ENCODE measurements at regions not wholly inside any gene's neighbourhood (a gene's known extent, or its start where the extent isn't known, plus 50 kb on each side); places are given as distances from the start of the nearest gene placed in this dataset.

DNA sequence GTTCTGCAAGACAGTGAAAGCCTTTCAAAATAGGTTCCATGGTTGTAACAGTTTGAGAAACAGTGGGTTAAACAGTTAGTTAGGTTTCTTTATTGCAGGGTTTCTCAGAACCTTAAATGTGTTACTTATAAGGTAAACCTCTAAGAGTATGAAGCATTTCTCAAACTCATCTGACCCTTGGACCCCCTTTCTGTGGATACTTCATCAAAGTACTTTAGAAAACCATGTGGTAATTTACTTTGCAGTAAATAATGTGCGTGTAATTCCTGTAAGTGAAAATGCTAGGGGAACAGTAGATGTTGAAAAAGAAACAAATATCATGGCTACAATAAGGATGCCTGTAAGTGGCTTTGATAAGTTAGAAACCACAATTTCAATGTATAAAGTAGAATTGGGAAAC is 354.6 kb upstream of the RARB start:
- DNase-seq (ENCODE audit: low spot score), result no peak
- TF ChIP-seq, protein P1, sequence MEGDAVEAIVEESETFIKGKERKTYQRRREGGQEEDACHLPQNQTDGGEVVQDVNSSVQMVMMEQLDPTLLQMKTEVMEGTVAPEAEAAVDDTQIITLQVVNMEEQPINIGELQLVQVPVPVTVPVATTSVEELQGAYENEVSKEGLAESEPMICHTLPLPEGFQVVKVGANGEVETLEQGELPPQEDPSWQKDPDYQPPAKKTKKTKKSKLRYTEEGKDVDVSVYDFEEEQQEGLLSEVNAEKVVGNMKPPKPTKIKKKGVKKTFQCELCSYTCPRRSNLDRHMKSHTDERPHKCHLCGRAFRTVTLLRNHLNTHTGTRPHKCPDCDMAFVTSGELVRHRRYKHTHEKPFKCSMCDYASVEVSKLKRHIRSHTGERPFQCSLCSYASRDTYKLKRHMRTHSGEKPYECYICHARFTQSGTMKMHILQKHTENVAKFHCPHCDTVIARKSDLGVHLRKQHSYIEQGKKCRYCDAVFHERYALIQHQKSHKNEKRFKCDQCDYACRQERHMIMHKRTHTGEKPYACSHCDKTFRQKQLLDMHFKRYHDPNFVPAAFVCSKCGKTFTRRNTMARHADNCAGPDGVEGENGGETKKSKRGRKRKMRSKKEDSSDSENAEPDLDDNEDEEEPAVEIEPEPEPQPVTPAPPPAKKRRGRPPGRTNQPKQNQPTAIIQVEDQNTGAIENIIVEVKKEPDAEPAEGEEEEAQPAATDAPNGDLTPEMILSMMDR (IDR thresholded peaks at IDR 0.05; ENCODE audit: extremely low read depth, missing control alignments), result no peak

DNA sequence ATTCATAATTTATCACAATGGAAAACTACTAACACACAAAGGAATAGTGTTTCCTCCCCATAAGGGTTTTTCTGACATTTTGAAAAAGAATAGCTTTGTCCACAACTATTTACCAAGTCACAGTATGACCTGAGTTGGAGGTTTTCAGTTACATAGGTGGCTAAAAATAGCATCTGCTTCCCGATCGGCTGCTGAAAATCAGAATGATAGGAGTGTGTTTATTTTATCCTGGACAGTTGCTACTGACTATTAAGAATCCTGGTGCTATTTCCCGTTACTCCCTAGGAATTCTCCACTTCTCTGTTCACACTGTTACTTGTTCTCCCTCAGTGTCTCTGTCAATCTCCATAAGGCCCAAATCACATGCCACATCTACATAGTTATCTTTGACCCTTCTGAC is 353.9 kb upstream of the RARB start:
- no peak for DNase-seq (ENCODE audit: low spot score)
- TF ChIP-seq, protein P1 (IDR thresholded peaks at IDR 0.05; ENCODE audit: extremely low read depth, missing control alignments), result no peak

DNA sequence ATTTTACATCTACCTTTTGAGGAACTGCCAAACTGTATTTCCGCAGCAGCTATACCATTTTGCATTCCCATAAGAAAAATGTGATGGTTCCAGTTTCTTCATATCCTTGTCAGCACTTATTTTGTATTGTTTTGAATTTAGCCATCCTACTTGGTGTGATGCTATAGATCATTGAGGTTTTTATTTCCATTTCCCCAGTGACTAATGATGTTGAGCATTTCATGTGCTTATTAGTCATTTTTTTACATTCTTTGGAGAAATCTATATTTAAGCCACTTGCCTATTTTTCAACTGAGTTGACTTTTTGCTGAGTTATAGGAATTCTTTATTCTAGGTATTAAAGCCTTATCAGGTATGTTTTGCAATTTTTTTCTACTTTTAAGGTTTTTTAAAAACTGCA is 347.6 kb upstream of the RARB start:
- no peak for DNase-seq (ENCODE audit: low spot score)
- TF ChIP-seq, protein P1 (IDR thresholded peaks at IDR 0.05; ENCODE audit: extremely low read depth, missing control alignments), result no peak

DNA sequence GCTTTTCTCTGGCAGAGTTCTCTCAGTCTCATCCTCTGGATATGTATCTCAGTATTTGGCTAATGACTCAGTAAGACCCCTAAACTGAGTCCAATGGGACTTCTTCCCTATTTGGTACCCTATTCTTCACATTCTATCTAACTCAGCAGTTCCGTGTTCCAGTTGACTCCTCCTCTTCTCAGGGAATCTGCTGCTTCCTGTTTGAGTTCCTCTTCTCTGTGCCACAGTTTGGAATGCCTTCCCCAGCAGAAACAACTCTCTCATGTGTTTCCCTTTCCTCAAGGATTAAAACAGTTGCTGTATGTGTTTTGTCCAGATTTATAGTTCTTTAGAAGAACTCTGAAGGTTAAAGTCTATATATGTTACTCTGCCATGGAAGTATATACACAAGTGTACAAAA is 344.0 kb upstream of the RARB start:
- DNase-seq (ENCODE audit: low spot score), result no peak
- TF ChIP-seq, protein P1 (IDR thresholded peaks at IDR 0.05; ENCODE audit: extremely low read depth, missing control alignments), result no peak

DNA sequence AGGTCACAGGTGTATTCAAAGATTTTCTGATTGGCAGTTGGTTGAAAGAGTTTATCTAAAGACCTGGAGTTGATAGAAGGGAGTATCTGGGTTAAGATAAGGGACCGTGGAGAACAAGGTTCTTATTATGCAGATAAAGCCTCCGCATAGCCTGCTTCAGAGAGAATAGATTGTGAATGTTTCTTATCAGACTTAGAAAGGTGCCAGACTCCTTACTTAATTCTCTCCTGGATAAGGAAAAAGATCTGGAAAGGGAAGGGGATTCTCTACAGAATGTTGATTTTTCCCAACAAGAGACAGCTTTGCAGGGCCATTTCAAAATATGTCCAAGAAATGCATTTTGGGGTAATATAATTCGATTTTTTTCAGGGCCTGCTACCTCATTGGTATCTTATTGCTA is 341.3 kb upstream of the RARB start:
- no peak for DNase-seq (ENCODE audit: low spot score)
- TF ChIP-seq, protein P1 (IDR thresholded peaks at IDR 0.05; ENCODE audit: extremely low read depth, missing control alignments), result no peak

DNA sequence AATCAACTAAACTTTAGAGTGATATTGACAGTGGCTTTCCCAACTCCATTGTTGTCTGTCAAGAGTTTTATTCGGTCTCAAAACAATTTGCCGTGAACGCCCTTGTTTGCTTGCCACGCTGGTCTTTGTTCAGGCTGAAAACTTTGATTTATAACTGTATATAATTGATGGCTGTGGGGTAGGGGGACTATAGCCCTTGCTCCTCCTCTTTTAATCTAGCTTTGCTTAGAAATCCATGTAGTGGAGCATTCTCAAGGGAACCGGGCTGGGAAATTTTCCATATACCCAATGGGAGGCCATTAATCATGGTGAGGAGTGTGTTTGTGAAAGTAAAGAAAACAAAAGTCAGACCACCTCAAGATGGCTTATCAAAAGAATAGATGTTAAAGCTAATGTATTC is 339.8 kb upstream of the RARB start:
- TF ChIP-seq, protein P1 (IDR thresholded peaks at IDR 0.05; ENCODE audit: extremely low read depth, missing control alignments), result no peak
- DNase-seq (ENCODE audit: low spot score), result no peak

DNA sequence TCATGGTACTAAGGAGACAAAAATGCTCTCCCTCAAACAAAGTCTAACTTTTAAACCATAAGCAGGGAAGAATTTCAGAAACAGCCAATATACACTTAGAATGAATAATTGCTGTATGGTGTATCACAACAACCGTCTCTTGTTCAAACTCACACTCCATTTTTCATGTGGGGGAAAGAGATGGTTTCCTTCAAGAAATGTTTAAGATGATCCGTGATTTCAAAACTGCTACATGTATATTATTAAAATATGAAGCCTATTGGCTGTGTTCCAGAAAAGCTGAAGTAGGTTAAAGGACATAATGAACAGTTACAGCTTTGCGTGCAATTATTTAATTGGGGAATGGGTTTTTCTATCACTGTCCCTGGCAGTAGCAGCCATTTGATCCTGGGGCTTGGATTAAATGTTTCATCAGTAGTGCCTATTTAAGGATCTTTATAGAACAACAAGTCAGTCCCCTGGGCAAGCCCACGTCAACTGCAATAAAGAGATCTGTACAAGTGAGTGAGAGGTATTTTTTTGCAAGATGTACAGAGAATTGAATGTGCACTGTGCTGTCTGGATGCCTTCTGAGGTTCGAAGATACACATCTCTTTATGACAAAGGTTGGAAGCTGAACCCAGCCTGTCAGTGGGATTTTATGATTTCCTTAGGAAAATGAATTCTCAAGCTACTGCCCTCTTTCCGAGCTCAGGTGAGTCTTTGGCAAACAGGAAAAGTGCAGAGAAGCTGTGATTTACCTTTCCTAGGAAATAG is 337.2 kb upstream of the RARB start:
- no peak for DNase-seq (ENCODE audit: low spot score)
- TF ChIP-seq, protein P1 (IDR thresholded peaks at IDR 0.05; ENCODE audit: extremely low read depth, missing control alignments), result no peak

Data from GM20000 (cell line).